CD8-positive, alpha-beta memory T cell (primary cell): ENCODE measurements at regions not wholly inside any gene's neighbourhood (a gene's known extent, or its start where the extent isn't known, plus 50 kb on each side); places are given as distances from the start of the nearest gene placed in this dataset.

Experiments used
- CTCF ChIA-PET: fragments of 350-600 bp; sonication (Branson Sonifier 250); formaldehyde crosslinking; loops from one replicate; lab custom pipeline; 2021; ENCODE audit warnings: antibody characterized with exemption; lab: Charles Lee
- POLR2A ChIA-PET: fragments of 350-600 bp; sonication (Branson Sonifier 250); formaldehyde crosslinking; loops from one replicate; lab custom pipeline; 2021; ENCODE audit warnings: antibody characterized with exemption; lab: Charles Lee
- DNase-seq, 5 donors: peaks; one replicate each; pipeline versions ENCODE4 v3.0.0 to v3.0.0-alpha.2; 2020 to 2022; ENCODE audit warnings: mixed read lengths in 1 of 5
- H3K27ac ChIP-seq: one replicate; pipeline ENCODE4 v1.7.0; 2013; ENCODE audit warnings: low read depth, mild to moderate bottlenecking, low read length, moderate library complexity
- H3K27me3 ChIP-seq: 2 replicates; pipeline ENCODE4 v1.7.0; 2013; ENCODE audit warnings: low read length, mild to moderate bottlenecking; ENCODE audit not compliant: insufficient read depth, poor library complexity, severe bottlenecking
- H3K36me3 ChIP-seq: 2 replicates; pipeline ENCODE4 v1.7.0; 2013; ENCODE audit warnings: mild to moderate bottlenecking, low read length, moderate library complexity; ENCODE audit not compliant: insufficient read depth
- H3K4me1 ChIP-seq: 2 replicates; pipeline ENCODE4 v1.7.0; 2013; ENCODE audit warnings: mild to moderate bottlenecking, low read length, moderate library complexity; ENCODE audit not compliant: insufficient read depth
- H3K4me3 ChIP-seq: 2 replicates; pipeline ENCODE4 v1.7.0; 2013; ENCODE audit warnings: mild to moderate bottlenecking, low read length
- H3K9me3 ChIP-seq: 2 replicates; pipeline ENCODE4 v1.7.0; 2013; ENCODE audit warnings: mild to moderate bottlenecking, low read length
- H3K27ac Mint-ChIP-seq, 8 donors: one replicate each; pipeline ENCODE4 v1.8.0; 2020 to 2021; ENCODE audit warnings: mixed read lengths in 8 of 8, mild to moderate bottlenecking in 6 of 8, inconsistent platforms in 3 of 8, moderate library complexity in 3 of 8
- H3K27me3 Mint-ChIP-seq, 2 donors: one replicate each; pipeline ENCODE4 v1.8.0; 2020 to 2021; ENCODE audit warnings: mixed read lengths in 2 of 2, mild to moderate bottlenecking in 1 of 2, moderate library complexity in 1 of 2
- H3K36me3 Mint-ChIP-seq, 3 donors: one replicate each; pipeline ENCODE4 v1.8.0; 2020 to 2021; ENCODE audit warnings: mixed read lengths in 3 of 3, inconsistent platforms in 1 of 3, mild to moderate bottlenecking in 1 of 3
- H3K4me1 Mint-ChIP-seq, 3 donors: one replicate each; pipeline ENCODE4 v1.8.0; 2020 to 2021; ENCODE audit warnings: mixed read lengths in 3 of 3, inconsistent platforms in 1 of 3, mild to moderate bottlenecking in 1 of 3
- H3K4me3 Mint-ChIP-seq, 7 donors: one replicate each; pipeline ENCODE4 v1.8.0; 2020 to 2021; ENCODE audit warnings: mixed read lengths in 7 of 7, mild to moderate bottlenecking in 6 of 7, moderate library complexity in 4 of 7, inconsistent platforms in 2 of 7
- H3K9me3 Mint-ChIP-seq, 5 donors: one replicate each; pipeline ENCODE4 v1.8.0; 2020 to 2022; ENCODE audit warnings: mixed read lengths in 5 of 5, mild to moderate bottlenecking in 3 of 5, moderate library complexity in 2 of 5, inconsistent platforms in 1 of 5

- ChIA-PET CTCF (no interaction called here), POLR2A (no interaction called here)
- Mint-ChIP-seq H3K4me1 (no peaks in the 10 kb centered on the region), H3K9me3 (peaks cover 0 to 3% (median 0%) of the 10 kb centered on the region in 5 donors), H3K4me3 (no peak overlapping the region), H3K27me3 (peaks cover 5 to 9% of the 10 kb centered on the region in 2 donors), H3K27ac (peak overlapping the region in 1 of 8 donors; percentile 6), H3K36me3 (no peaks in the 10 kb centered on the region)
- DNase-seq = no peak
- H3K36me3 ChIP-seq = no peaks in the 10 kb centered on the region
- H3K27me3 ChIP-seq = no peaks in the 10 kb centered on the region
- H3K9me3 ChIP-seq = no peaks in the 10 kb centered on the region
- H3K27ac ChIP-seq = no peak overlapping the region
- no peaks in the 10 kb centered on the region for H3K4me1 ChIP-seq
- no peak overlapping the region for H3K4me3 ChIP-seq
Measured at GRCh38 chr9:86828631-86829030, 118.7 kb downstream of the GAS1 start.

GRCh38 chr9:86827893-86828292 is 119.4 kb downstream of the GAS1 start:
- H3K27me3 Mint-ChIP-seq = peaks cover 4 to 5% of the 10 kb centered on the region in 2 donors
- no peaks in the 10 kb centered on the region for H3K36me3 Mint-ChIP-seq
- Histone ChIP-seq H3K27ac (no peak overlapping the region), H3K36me3 (no peaks in the 10 kb centered on the region), H3K27me3 (no peaks in the 10 kb centered on the region), H3K4me1 (no peaks in the 10 kb centered on the region), H3K9me3 (no peaks in the 10 kb centered on the region), H3K4me3 (no peak overlapping the region)
- CTCF ChIA-PET = no interaction called here
- POLR2A ChIA-PET = no interaction called here
- H3K27ac Mint-ChIP-seq = no peak overlapping the region
- H3K4me1 Mint-ChIP-seq = no peaks in the 10 kb centered on the region
- H3K4me3 Mint-ChIP-seq = no peak overlapping the region
- DNase-seq = no peak
- H3K9me3 Mint-ChIP-seq = peaks cover 0 to 3% (median 0%) of the 10 kb centered on the region in 5 donors

GRCh38 chr9:86825299-86825698 is 122.0 kb downstream of the GAS1 start:
- DNase-seq = no peak
- Mint-ChIP-seq H3K9me3 (peaks cover 0 to 3% (median 0%) of the 10 kb centered on the region in 5 donors), H3K27ac (no peak overlapping the region), H3K36me3 (no peaks in the 10 kb centered on the region), H3K27me3 (peaks cover 4 to 20% of the 10 kb centered on the region in 2 donors), H3K4me1 (no peaks in the 10 kb centered on the region), H3K4me3 (no peak overlapping the region)
- Histone ChIP-seq H3K9me3 (no peaks in the 10 kb centered on the region), H3K4me3 (no peak overlapping the region), H3K4me1 (no peaks in the 10 kb centered on the region), H3K27me3 (no peaks in the 10 kb centered on the region), H3K36me3 (no peaks in the 10 kb centered on the region), H3K27ac (no peak overlapping the region)
- POLR2A ChIA-PET = no interaction called here
- CTCF ChIA-PET = no interaction called here

GRCh38 chr9:86822006-86822801 is 125.1 kb downstream of the GAS1 start:
- DNase-seq = no peak
- Histone ChIP-seq H3K4me3 (no peak overlapping the region), H3K27me3 (no peaks in the 10 kb centered on the region), H3K4me1 (no peaks in the 10 kb centered on the region), H3K27ac (no peak overlapping the region), H3K36me3 (no peaks in the 10 kb centered on the region), H3K9me3 (no peaks in the 10 kb centered on the region)
- ChIA-PET CTCF (no interaction called here), POLR2A (no interaction called here)
- Mint-ChIP-seq H3K36me3 (no peaks in the 10 kb centered on the region), H3K27me3 (peaks cover 5 to 21% of the 10 kb centered on the region in 2 donors), H3K9me3 (peaks cover 0 to 3% (median 0%) of the 10 kb centered on the region in 5 donors), H3K4me3 (no peak overlapping the region), H3K4me1 (no peaks in the 10 kb centered on the region), H3K27ac (no peak overlapping the region)

GRCh38 chr9:86821006-86821845 is 126.1 kb downstream of the GAS1 start:
- CTCF ChIA-PET = no interaction called here
- Mint-ChIP-seq H3K4me1 (no peaks in the 10 kb centered on the region), H3K27ac (peak overlapping the region in 1 of 8 donors; percentile 32), H3K27me3 (peaks cover 6 to 25% of the 10 kb centered on the region in 2 donors), H3K9me3 (peaks cover 0 to 3% (median 0%) of the 10 kb centered on the region in 5 donors), H3K4me3 (no peak overlapping the region), H3K36me3 (no peaks in the 10 kb centered on the region)
- Histone ChIP-seq H3K27ac (no peak overlapping the region), H3K36me3 (no peaks in the 10 kb centered on the region), H3K27me3 (no peaks in the 10 kb centered on the region), H3K4me3 (no peak overlapping the region), H3K9me3 (no peaks in the 10 kb centered on the region), H3K4me1 (no peaks in the 10 kb centered on the region)
- POLR2A ChIA-PET = no interaction called here
- DNase-seq = no peak

- Histone ChIP-seq H3K27ac (no peak overlapping the region), H3K4me3 (no peak overlapping the region), H3K27me3 (no peaks in the 10 kb centered on the region), H3K36me3 (no peaks in the 10 kb centered on the region), H3K9me3 (no peaks in the 10 kb centered on the region), H3K4me1 (no peaks in the 10 kb centered on the region)
- Mint-ChIP-seq H3K36me3 (no peaks in the 10 kb centered on the region), H3K9me3 (peaks cover 0 to 3% (median 0%) of the 10 kb centered on the region in 5 donors), H3K4me1 (no peaks in the 10 kb centered on the region), H3K4me3 (no peak overlapping the region), H3K27ac (no peak overlapping the region), H3K27me3 (peaks cover 9 to 25% of the 10 kb centered on the region in 2 donors)
- POLR2A ChIA-PET = no interaction called here
- CTCF ChIA-PET = no interaction called here
- DNase-seq = no peak
Measured at GRCh38 chr9:86819552-86819951, 127.8 kb downstream of the GAS1 start.

- no peaks in the 10 kb centered on the region for H3K9me3 ChIP-seq
- DNase-seq = no peak
- no peaks in the 10 kb centered on the region for H3K4me1 Mint-ChIP-seq
- POLR2A ChIA-PET = no interaction called here
- H3K9me3 Mint-ChIP-seq = peaks cover 0 to under 1% (median 0%) of the 10 kb centered on the region in 5 donors
- peaks cover 9 to 30% of the 10 kb centered on the region in 2 donors for H3K27me3 Mint-ChIP-seq
- no peak overlapping the region for H3K27ac Mint-ChIP-seq
- no peaks in the 10 kb centered on the region for H3K4me1 ChIP-seq
- CTCF ChIA-PET = no interaction called here
- no peak overlapping the region for H3K27ac ChIP-seq
- no peaks in the 10 kb centered on the region for H3K27me3 ChIP-seq
- H3K36me3 ChIP-seq = no peaks in the 10 kb centered on the region
- H3K4me3 ChIP-seq = no peak overlapping the region
- H3K4me3 Mint-ChIP-seq = no peak overlapping the region
- H3K36me3 Mint-ChIP-seq = no peaks in the 10 kb centered on the region
Measured at GRCh38 chr9:86818636-86819035, 128.7 kb downstream of the GAS1 start.

- peaks cover 12 to 26% of the 10 kb centered on the region in 2 donors for H3K27me3 Mint-ChIP-seq
- Histone ChIP-seq H3K27me3 (no peaks in the 10 kb centered on the region), H3K4me3 (no peak overlapping the region), H3K36me3 (no peaks in the 10 kb centered on the region), H3K4me1 (no peaks in the 10 kb centered on the region), H3K27ac (no peak overlapping the region), H3K9me3 (no peaks in the 10 kb centered on the region)
- ChIA-PET POLR2A (no interaction called here), CTCF (no interaction called here)
- H3K27ac Mint-ChIP-seq = no peak overlapping the region
- no peak overlapping the region for H3K4me3 Mint-ChIP-seq
- H3K9me3 Mint-ChIP-seq = no peaks in the 10 kb centered on the region
- DNase-seq = no peak
- no peaks in the 10 kb centered on the region for H3K4me1 Mint-ChIP-seq
- no peaks in the 10 kb centered on the region for H3K36me3 Mint-ChIP-seq
Measured at GRCh38 chr9:86816868-86817267, 130.4 kb downstream of the GAS1 start.
